PC-3 (cell line): ENCODE measurements at regions not wholly inside any gene's neighbourhood (a gene's known extent, or its start where the extent isn't known, plus 50 kb on each side); places are given as distances from the start of the nearest gene placed in this dataset.

ENCODE experiments used
- ATAC-seq: fragments of 200-7000 bp; cut with Tn5 transposase; 2 replicates; pipeline ENCODE4 v1.9.1; 2020; ENCODE audit warnings: mild to moderate bottlenecking, moderate library complexity
- BruUV-seq: library from RNA; stranded (reverse); fragments of 400-500 nt; replicated peaks from 2 replicates; lab custom pipeline; 2021; lab: Mats Ljungman, UMichigan
- CTCF ChIA-PET: fragments of 300-600 bp; sonication (Branson Sonifier 250); formaldehyde crosslinking; loops from one replicate; lab custom pipeline; 2022; ENCODE audit warnings: antibody characterized with exemption; lab: Charles Lee
- POLR2A ChIA-PET: fragments of 300-600 bp; sonication (Branson Sonifier 250); formaldehyde crosslinking; loops from one replicate; lab custom pipeline; 2022; ENCODE audit warnings: antibody characterized with exemption; ENCODE audit not compliant: unreplicated experiment; lab: Charles Lee
- DNase-seq: peaks from one replicate; pipeline ENCODE4 v3.0.0-alpha.2; 2015
- H2AFZ ChIP-seq: fragments of 300-600 bp; sonication (generic); 2 replicates; pipeline ENCODE4 v1.6.0; 2016; ENCODE audit warnings: antibody characterized with exemption, low read length
- H3F3A ChIP-seq: fragments of 300-600 bp; sonication (generic); one replicate; pipeline ENCODE4 v1.6.0; 2017; ENCODE audit warnings: antibody characterized with exemption, low read length, control low read depth, mild to moderate bottlenecking; ENCODE audit not compliant: unreplicated experiment
- H3K27ac ChIP-seq: fragments of 300-600 bp; sonication (generic); 2 replicates; pipeline ENCODE4 v1.5.1; 2016; ENCODE audit warnings: mild to moderate bottlenecking, low read length
- H3K27me3 ChIP-seq: fragments of 300-600 bp; sonication (generic); 2 replicates; pipeline ENCODE4 v1.6.1; 2016; ENCODE audit warnings: low read length, mixed read lengths
- H3K36me3 ChIP-seq: fragments of 300-600 bp; sonication (generic); 2 replicates; pipeline ENCODE4 v1.6.1; 2016; ENCODE audit warnings: low read depth, mixed run types, low read length, mixed read lengths
- H3K4me1 ChIP-seq: fragments of 300-600 bp; sonication (generic); 2 replicates; pipeline ENCODE4 v1.5.1; 2016; ENCODE audit warnings: low read length; ENCODE audit not compliant: insufficient read depth
- H3K4me2 ChIP-seq: fragments of 300-600 bp; sonication (generic); 2 replicates; pipeline ENCODE4 v1.6.0; 2016; ENCODE audit warnings: low read length
- H3K4me3 ChIP-seq: fragments of 300-600 bp; sonication (generic); 2 replicates; pipeline ENCODE4 v1.5.1; 2016; ENCODE audit warnings: mild to moderate bottlenecking, low read length, mixed read lengths
- H3K79me2 ChIP-seq: fragments of 300-600 bp; sonication (generic); 2 replicates; pipeline ENCODE4 v1.6.1; 2017; ENCODE audit warnings: low read length, mixed read lengths
- H3K9ac ChIP-seq: fragments of 300-600 bp; sonication (generic); 2 replicates; pipeline ENCODE4 v1.6.0; 2016; ENCODE audit warnings: mild to moderate bottlenecking, low read length
- H3K9me2 ChIP-seq: fragments of 300-600 bp; sonication (generic); replicated peaks from 2 replicates; pipeline ENCODE4 v1.6.1; 2016; ENCODE audit warnings: mixed run types, low read length, mixed read lengths
- H3K9me3 ChIP-seq: fragments of 300-600 bp; sonication (generic); 2 replicates; pipeline ENCODE4 v1.6.1; 2016; ENCODE audit warnings: low read length, mixed read lengths
- H4K20me1 ChIP-seq: fragments of 300-600 bp; sonication (generic); 2 replicates; pipeline ENCODE4 v1.6.1; 2016; ENCODE audit warnings: low read length, mixed read lengths
- CTCF ChIP-seq: fragments of 300-600 bp; sonication (generic); conservative IDR thresholded peaks from 2 replicates; pipeline ENCODE4 v1.5.1; 2017; ENCODE audit warnings: antibody characterized with exemption, low read depth, mild to moderate bottlenecking, low read length
- EZH2 ChIP-seq: fragments of 300-600 bp; sonication (generic); IDR thresholded peaks from one replicate; pipeline ENCODE4 v1.6.1; 2017; ENCODE audit warnings: antibody characterized with exemption, mild to moderate bottlenecking, low read length; ENCODE audit not compliant: unreplicated experiment
- EZH2phosphoT487 ChIP-seq: fragments of 300-600 bp; sonication (generic); IDR thresholded peaks from 2 replicates; pipeline ENCODE4 v1.6.1; 2018; ENCODE audit warnings: mild to moderate bottlenecking, antibody characterized with exemption, low read length, borderline replicate concordance
- intact Hi-C: fragments of 100-400 bp; cut with micrococcal nuclease; formaldehyde crosslinking; loops from 2 replicates; pipeline ENCODE4 v1.9.0; 2023

- TF ChIP-seq EZH2 (no peak), CTCF (no peak), EZH2phosphoT487 (no peak)
- no peaks in the 10 kb centered on the region for H4K20me1 ChIP-seq
- H3K27ac ChIP-seq, result no peak overlapping the region
- ChIA-PET CTCF (no interaction called here), POLR2A (no interaction called here)
- H3K36me3 ChIP-seq, result no peaks in the 10 kb centered on the region
- no peak overlapping the region for H3K9ac ChIP-seq
- no peak for ATAC-seq
- H2AFZ ChIP-seq, result no peak overlapping the region
- no peak overlapping the region for H3K4me2 ChIP-seq
- no peaks in the 10 kb centered on the region for H3K4me1 ChIP-seq
- H3K4me3 ChIP-seq, result no peak overlapping the region
- BruUV-seq, result no TSS peak
- no peaks in the 10 kb centered on the region for H3F3A ChIP-seq
- no peak for DNase-seq
- no peaks in the 10 kb centered on the region for H3K27me3 ChIP-seq
- intact Hi-C loops, result no loop called here
- no peaks in the 10 kb centered on the region for H3K9me3 ChIP-seq
- H3K79me2 ChIP-seq, result no peaks in the 10 kb centered on the region
- no peaks in the 10 kb centered on the region for H3K9me2 ChIP-seq
Observed at GRCh38 chr16:54806881-54807360, 123.7 kb upstream of the IRX5 start.

GRCh38 chr16:54806378-54806777 lies 124.3 kb upstream of the IRX5 start:
- Histone ChIP-seq H3K79me2 (no peaks in the 10 kb centered on the region), H3K4me3 (no peak overlapping the region), H3K36me3 (no peaks in the 10 kb centered on the region), H3K9ac (no peak overlapping the region), H2AFZ (no peak overlapping the region), H4K20me1 (no peaks in the 10 kb centered on the region), H3K27ac (no peak overlapping the region), H3F3A (no peaks in the 10 kb centered on the region), H3K4me1 (no peaks in the 10 kb centered on the region), H3K9me2 (no peaks in the 10 kb centered on the region), H3K9me3 (no peaks in the 10 kb centered on the region), H3K4me2 (no peak overlapping the region), H3K27me3 (no peaks in the 10 kb centered on the region)
- ChIA-PET CTCF (no interaction called here), POLR2A (no interaction called here)
- BruUV-seq, result no TSS peak
- no peak for TF ChIP-seq EZH2phosphoT487
- no peak for TF ChIP-seq CTCF
- no peak for TF ChIP-seq EZH2
- ATAC-seq (no peak), DNase-seq (no peak)
- intact Hi-C loops, result no loop called here

- ATAC-seq (no peak), DNase-seq (no peak)
- H3K4me3 ChIP-seq, result no peak overlapping the region
- no peak overlapping the region for H3K9ac ChIP-seq
- POLR2A ChIA-PET, result no interaction called here
- TF ChIP-seq CTCF, result no peak
- TF ChIP-seq EZH2, result no peak
- no peak for TF ChIP-seq EZH2phosphoT487
- H3F3A ChIP-seq, result no peaks in the 10 kb centered on the region
- no peaks in the 10 kb centered on the region for H3K36me3 ChIP-seq
- no peak overlapping the region for H3K27ac ChIP-seq
- CTCF ChIA-PET, result no interaction called here
- H3K4me2 ChIP-seq, result no peak overlapping the region
- BruUV-seq, result no TSS peak
- no peaks in the 10 kb centered on the region for H3K79me2 ChIP-seq
- no peak overlapping the region for H2AFZ ChIP-seq
- no peaks in the 10 kb centered on the region for H4K20me1 ChIP-seq
- H3K4me1 ChIP-seq, result no peaks in the 10 kb centered on the region
- H3K9me3 ChIP-seq, result no peaks in the 10 kb centered on the region
- no peaks in the 10 kb centered on the region for H3K27me3 ChIP-seq
- intact Hi-C loops, result no loop called here
- no peaks in the 10 kb centered on the region for H3K9me2 ChIP-seq
Observed at GRCh38 chr16:54805648-54806047, 125.0 kb upstream of the IRX5 start.
